Loucy (cell line): ENCODE measurements at regions not wholly inside any gene's neighbourhood (a gene's known extent, or its start where the extent isn't known, plus 50 kb on each side); places are given as distances from the start of the nearest gene placed in this dataset.

Experiments
- EZH2phosphoT487 ChIP-seq: fragments of 200-600 bp; IDR thresholded peaks from 2 replicates; pipeline ENCODE4 v1.6.1; 2018; ENCODE audit warnings: antibody characterized with exemption, mild to moderate bottlenecking, moderate library complexity, borderline replicate concordance
- TF ChIP-seq, protein P1 (sequence below): fragments of 200-600 bp; sonication (generic); conservative IDR thresholded peaks from 2 replicates; pipeline ENCODE4 v1.5.1; 2014; ENCODE audit warnings: mild to moderate bottlenecking, antibody characterized with exemption, low read length

DNA sequence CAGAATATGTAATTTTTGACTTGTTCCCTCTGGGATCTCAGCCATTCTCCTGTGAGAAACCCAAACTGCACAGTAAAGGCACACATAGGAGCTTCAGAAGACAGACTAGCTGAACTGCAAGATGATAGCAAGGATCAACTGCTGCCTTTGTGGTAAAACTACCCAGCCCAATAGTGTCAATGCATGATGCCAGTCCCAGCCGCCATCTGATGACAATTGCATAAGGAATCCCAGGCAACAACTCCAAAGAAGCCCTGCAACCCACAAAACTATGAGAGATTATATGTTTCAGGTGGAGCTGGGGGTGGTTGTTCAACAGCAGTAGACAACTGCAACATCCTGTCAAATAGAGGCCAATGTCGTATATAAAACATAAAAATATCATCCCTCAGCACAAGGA is 192.4 kb upstream of the ARPP21 start:
- TF ChIP-seq, protein P1, sequence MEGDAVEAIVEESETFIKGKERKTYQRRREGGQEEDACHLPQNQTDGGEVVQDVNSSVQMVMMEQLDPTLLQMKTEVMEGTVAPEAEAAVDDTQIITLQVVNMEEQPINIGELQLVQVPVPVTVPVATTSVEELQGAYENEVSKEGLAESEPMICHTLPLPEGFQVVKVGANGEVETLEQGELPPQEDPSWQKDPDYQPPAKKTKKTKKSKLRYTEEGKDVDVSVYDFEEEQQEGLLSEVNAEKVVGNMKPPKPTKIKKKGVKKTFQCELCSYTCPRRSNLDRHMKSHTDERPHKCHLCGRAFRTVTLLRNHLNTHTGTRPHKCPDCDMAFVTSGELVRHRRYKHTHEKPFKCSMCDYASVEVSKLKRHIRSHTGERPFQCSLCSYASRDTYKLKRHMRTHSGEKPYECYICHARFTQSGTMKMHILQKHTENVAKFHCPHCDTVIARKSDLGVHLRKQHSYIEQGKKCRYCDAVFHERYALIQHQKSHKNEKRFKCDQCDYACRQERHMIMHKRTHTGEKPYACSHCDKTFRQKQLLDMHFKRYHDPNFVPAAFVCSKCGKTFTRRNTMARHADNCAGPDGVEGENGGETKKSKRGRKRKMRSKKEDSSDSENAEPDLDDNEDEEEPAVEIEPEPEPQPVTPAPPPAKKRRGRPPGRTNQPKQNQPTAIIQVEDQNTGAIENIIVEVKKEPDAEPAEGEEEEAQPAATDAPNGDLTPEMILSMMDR: no peak
- no peak for TF ChIP-seq EZH2phosphoT487
